GM18508 (cell line): ENCODE measurements at regions not wholly inside any gene's neighbourhood (a gene's known extent, or its start where the extent isn't known, plus 50 kb on each side); places are given as distances from the start of the nearest gene placed in this dataset.
A peak's percentile ranks its signal among the peaks of the same experiment; 100 is the strongest.
"Not testable (repeated sequence)": the region's sequence is repeated elsewhere in the genome, so short reads cannot be mapped to it uniquely, and the experiment has no call there.

Experiments
- ATAC-seq: cut with Tn5 transposase; IDR thresholded peaks from one replicate; pipeline ENCODE4 v1.9.1; 2021; ENCODE audit warnings: moderate number of reproducible peaks; ENCODE audit not compliant: insufficient read depth, unreplicated experiment

DNA sequence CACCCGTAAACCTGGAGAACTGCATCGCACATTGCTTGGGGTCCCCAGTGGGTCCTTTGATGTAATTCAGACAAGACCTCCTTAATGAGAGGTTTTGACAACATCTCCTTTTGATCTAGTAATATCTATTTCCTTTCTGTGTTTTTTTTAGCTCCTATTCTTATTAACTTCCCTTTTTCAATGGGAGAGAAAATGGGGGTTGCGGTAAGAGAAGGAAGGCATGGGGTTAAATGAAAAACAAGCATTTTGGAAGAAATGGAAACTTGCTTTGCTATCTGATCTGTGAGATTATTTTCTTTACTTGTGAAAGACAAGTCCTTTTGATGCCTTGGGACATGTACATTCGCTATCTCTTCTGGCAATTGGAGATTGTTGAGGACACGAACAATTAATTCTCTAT is 418.6 kb upstream of the MAN1A1 start:
- no peak for ATAC-seq

DNA sequence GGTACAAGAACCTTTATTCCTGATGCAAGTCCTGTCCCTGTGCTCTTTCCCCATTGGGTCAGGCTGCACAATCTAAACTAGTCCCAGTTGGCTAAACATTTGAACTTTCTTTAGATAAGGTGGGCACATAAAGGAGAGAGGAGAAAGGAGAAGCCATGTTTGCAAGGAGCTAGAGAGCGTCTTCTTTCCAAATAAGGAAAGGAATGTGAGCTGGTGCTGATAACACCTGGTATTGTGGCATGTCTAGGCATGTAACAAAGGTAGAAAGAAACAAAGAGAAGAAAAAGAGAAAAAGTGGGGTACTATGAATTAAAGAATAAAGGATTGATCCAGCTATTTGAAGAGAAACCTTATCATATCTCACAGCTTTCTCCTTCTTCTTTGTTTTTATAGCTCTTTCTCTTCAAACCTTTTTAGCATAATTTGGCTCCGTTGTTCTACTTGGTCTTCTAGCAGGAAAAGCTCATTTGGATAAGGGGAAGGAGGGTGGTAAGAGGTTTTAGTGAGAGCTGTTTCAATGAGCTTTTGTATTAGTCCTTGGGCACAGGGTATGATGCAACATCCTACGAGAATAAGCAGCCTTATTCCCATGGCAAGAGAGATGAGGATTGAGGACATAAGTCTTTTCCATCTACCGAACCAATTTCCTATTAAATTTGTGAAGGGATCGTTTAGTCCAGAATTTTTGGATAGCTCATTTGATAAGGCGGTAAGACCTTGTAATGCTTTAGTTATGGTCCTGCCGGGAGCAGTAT is 415.5 kb upstream of the MAN1A1 start:
- ATAC-seq, result no peak

DNA sequence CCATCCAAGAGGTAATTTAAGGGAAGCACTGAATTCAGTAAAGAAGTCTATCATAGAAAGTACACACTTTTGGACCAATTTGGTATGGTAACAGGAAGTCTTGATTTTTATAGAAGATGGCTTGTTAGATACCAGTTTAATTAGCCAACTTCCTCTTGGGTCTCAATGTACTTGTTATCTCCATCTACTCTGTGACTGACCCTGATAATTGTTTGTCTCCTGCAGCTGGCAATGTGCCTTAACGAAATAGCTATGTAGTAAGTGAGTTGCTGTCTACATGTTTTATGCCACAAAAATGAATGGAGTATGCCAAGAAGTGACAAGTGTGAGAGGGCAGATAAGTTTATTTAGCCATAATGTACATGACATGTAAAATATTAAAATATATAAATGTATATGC is 410.5 kb upstream of the MAN1A1 start:
- ATAC-seq, result no peak

DNA sequence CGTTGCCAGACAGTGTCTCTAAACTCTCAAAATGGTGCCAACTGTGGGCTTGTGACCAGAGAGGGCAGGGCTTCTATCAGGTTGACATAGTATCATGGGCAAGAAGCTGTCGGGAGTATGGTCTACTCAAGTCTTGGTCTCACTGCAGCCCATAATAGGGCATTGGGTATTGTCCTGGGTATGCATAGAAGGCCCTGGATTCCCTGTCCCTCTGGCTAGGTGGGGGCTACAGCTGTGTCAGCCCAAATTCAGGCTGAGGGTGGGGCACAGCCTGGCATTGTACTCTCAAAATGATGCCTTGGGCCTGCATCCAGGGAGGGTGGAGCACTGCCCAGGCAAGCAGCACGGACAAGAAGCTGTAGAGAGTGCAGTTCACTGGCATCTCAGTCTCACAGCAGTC is 408.8 kb upstream of the MAN1A1 start:
- ATAC-seq, result no peak

DNA sequence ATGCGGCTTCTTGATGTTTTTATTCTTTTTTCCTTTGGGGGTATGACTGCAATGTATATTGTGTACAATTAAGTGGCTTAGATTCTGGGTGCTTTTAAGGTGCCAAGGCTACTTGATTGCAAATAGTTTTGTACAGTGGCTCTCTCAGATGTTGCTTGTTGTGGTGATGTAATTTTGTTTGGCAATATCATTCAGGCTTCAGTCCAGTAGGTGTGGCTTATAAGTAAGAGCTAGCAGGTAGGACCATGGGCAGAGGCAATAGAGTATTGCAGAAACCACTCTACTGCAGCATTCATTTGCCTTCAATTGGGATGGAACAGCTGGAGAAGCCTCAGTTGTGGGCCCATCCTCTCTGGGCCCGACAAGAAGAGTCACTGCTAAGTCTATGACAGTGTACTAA is 407.9 kb upstream of the MAN1A1 start:
- no peak for ATAC-seq

DNA sequence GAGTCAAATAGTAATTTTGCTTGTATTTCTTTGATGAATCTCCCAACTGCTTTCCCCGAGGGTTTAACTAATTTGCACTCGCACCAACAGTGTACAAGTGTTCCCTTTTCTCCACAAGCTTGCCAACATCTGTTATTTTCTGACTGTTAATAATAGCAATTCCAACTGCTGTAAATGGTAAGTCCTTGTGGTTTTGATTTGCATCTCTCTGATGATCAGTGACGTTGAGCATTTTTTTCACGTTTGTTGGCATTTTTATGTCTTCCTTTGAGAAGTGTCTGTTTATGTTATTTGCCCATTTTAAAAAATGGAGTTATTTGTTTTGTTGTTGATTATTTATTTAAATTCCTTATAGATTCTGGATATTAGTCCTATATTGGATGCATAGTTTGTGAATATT is 399.8 kb upstream of the MAN1A1 start:
- no peak for ATAC-seq

DNA sequence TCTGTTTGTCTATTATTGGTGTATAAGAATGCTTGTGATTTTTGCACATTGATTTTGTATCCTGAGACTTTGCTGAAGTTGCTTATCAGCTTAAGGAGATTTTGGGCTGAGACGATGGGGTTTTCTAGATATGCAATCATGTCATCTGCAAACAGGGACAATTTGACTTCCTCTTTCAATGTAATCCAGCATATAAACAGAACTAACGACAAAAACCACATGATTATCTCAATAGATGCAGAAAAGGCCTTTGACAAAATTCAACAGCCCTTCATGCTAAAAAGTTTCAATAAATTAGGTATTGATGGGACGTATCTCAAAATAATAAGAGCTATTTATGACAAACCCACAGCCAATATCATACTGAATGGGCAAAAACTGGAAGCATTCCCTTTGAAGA is 399.0 kb upstream of the MAN1A1 start:
- not testable (repeated sequence) for ATAC-seq

DNA sequence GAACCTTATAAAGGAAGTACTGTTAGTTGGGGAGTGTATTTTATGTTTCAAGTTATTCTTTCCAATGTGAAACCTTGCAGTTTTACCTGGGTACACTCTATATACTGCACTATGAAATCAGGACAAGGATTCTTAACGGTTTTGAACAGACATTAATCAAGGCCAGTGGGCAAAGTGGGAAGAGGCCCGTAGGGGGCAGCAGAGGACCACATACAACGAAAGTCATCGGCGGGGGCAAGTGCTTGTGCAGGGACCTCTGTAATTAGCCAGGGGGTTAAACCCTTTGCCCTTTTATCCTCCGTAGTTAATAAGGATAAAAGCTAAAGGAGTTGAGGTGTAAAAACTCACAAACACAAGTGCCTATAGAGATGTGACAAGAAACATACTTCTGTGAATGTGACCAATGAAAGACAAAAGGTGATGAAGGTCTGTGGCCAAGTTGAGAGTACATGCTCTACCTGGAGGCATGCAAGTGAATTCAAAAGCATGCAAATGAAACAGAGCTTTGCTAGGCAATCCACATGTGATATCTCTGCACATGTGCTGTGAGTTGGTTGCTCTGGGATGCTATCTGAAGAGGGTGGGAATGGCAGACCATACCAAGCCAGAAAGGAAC is 392.7 kb upstream of the MAN1A1 start:
- peak; percentile 88 for ATAC-seq

DNA sequence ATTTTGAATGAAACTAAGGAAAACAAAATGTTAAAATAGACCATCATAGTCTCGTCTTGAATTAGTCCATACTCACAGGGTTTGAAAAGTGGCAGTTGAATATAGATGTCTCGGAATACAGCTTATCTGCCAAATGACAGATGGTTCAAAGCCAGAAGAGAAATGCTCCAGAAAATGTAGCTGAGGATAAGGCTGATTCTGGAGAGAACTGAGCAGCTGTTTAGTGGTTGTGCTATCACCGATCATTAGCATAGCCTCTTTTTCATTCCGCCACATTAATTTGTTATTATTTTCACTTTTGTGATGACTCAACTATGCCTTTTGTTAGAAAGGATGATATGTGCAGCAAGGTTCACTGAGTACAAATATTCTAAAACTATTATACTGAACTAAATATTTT is 390.2 kb upstream of the MAN1A1 start:
- no peak for ATAC-seq

DNA sequence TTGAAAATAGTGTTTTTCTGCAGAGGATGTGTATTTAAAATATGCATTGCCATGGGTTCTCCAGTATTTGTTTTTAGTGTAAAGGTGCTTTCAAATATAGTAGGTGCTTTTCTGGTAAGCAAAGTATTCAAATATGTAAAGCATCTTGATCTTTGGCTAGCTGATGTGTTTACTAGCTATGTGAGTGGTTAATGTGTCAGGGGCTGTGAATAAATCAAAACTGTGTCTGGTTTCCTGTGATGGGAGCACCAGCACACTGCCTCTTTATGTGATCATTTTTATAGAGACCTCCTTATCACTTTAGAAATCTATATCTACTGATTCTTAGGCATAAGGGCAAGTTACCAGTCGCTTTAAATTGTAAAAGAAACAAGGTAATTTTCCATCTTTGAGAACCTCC is 388.9 kb upstream of the MAN1A1 start:
- no peak for ATAC-seq

DNA sequence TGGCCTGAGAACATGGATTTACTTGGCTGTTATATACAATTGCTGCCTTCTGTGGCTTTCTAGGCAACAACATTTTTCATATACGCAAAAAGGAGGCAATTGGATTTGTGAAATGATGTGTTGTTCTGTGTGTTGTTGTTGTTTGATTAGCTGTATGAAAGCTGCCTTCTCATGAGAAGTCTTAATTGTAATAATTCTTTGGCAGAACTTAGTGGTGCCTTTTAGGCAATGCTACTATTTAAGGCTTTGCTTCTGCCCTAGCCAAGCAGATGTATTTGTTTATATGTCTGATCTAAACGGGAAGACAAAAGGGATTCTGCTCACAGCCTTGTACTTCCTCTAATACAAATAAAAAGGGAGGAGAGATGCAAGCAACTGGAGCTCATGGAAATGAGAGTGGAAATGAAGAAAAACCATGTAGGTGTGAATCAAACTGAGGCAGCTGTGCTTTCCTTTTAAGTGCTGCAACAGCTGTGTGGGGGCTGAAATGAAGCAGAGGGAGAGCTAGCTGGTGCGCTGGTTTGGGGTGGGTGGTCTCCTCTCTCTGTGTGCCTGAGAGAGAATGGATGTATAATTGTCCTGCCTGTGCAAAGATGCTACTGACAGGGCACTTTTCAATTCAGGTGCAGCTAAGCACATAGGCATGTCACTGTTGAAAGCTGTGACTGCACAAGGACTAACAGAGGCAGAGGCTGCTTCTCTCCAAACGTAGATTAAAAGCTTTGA is 386.9 kb upstream of the MAN1A1 start:
- no peak for ATAC-seq

DNA sequence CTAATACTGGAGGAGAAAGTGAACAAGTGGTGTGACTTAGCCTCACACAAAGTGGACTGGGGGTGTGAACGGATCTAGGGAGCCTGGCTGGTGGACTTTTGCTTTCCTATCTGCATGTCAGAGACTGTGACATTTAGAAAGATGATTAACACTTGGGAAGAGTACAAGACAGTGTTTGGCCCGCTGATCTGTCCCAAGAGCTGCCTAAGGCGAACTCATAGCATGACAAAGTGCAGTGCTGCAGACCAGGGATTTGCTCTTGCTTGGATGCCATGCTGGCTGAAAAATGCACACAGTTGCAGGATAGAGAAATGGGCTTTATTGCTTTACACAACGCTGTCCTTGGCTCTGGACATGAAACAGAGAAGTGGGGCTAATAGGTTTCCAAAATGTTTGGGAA is 386.0 kb upstream of the MAN1A1 start:
- no peak for ATAC-seq

DNA sequence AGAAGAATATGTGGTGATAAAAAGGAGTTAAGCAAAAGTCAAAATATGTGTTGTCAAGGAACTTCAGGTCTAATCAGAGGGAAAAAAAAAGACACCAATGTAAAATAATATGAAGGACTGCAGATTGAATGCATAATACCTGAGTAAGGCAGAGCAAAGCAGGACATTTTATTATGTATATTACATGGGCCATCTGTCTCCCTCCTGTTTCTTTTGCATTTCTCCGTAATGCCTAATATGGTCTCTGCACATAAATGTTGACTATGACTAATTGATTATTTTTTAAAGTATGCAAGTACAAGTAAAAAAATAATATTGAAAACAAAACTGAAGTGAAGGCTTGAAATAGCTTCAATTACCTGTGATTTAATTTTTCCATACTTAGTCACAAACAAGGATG is 384.7 kb upstream of the MAN1A1 start:
- no peak for ATAC-seq

DNA sequence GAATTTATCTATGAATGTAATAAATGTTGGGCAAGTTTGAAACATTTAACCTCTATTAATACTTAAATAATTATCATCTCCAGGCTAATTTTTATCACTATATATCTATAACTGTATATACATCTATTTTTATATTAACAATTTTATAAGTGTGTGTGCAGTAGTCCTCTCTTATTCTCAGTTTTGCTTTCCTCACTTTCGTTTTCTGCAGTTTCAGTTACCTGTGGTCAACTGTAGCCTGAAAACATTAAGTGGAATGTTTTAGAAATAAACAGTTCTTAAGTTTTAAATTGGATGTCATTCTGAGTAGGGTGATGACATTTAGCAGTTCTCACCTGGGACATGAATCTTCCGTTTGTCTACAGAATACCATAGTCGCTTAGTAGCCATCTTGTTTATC is 379.4 kb upstream of the MAN1A1 start:
- peak; percentile 63 for ATAC-seq

DNA sequence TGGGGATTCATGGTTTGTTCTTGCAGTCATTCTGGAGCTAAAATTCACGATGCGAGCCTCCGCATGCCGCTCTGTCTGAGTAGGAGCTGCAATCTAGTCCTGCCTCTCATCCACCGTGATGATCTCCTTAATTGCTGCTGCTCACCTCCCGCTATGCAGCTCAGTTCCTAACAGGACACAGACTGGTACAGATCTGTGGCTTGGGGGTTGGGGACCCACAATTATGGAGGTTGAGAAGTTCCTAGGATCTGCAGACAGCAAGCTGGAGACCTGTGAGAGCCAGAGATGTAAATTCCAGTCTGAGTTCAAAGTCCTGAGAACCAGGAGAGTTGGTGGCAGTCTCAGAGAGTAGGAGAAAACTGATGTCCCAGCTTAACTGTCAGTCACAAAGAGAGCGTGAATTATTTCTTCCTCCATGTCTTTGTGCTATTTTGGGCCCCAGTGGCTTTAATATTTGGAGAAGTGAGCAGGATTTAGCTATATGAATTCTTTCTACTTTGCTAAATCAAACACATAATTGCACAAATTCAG is 378.7 kb upstream of the MAN1A1 start:
- no peak for ATAC-seq

DNA sequence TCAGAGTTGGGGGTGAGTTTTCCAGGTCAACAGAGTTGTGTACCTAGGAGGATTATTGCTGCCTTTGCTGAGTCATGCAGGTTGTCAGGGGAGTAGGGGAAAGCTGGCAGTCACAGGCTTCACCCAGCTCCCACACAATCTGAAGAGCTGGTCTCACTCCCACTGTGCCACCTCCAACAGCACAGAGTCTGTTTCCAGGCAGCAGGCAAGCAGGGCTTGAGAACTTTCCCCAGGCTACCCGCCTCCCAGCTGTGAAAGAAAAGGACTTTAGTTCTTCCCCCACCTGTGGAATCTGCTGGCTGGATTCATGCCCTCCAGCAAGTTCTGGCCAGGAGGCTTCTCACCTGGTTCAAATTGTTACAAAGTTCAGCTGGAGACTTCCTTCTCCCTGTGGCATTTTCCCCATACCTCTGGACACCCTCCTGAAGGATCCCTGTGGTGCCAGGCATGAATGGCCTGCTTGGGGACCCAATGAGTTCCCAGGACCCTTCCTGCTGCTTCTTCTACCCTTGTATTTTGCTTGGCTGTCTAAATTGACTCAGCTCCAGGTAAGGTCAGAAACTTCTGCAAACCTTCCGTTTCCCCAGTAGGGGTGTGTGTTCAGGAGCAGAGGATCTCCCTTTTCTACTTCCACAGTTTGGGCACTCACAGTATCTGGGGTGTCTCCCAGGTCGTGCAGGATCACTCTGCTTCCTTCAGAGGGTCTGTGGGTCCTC is 378.1 kb upstream of the MAN1A1 start:
- no peak for ATAC-seq

DNA sequence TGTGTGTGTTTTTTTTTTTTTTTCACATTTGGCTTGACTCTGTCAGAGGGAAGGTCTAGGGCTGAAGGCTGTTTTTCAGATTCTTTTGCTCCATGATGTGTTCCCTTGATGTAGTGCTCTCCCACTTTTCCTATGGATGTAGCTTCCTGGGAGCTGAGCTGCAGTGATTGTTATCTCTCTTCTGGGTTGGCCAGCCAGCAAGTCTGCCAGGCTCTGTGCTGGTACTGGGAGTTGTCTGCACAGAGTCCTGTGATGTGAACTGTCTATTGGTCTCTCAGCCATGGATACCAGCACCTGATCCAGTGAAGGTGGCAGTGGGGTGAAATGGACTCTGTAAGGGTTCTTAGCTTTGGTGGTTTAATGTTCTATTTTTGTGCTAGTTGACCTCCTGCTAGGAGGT is 377.4 kb upstream of the MAN1A1 start:
- not testable (repeated sequence) for ATAC-seq

DNA sequence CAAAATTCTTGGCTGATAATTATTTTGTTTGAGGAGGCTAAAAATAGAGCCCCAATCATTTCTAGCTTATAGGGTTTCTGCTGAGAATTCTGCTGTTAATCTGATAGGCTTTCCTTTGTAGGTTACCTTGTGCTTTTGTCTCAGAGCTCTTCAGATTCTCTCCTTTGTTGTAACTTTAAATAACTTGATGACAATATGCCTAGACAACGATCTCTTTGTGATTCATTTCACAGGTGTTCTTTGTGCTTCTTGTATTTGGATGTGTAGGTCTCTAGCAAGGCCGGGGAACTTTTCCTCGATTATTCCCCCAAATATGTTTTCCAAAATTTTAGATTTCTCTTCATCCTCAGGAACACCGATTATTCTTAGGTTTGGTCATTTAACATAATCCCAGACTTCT is 376.5 kb upstream of the MAN1A1 start:
- ATAC-seq, result no peak

DNA sequence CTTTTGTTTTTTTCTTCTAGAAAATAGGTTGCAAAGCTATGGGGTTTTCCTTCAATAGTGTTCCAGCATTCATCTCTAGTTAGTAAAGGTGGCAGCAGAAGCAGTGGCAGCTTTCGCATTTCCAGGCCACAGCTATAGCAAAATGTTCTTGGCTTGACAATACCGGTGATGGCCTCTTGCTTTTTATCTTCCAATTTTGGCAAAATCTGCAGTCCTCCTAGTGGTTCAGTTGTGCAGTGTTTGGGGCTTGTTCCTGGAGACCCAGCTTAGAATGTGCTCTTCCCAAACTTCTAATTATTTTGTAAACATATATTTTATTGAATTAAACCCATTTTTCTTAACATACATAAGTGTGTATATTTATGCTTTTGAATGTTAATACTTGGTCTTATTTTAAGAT is 370.6 kb upstream of the MAN1A1 start:
- ATAC-seq, result no peak

DNA sequence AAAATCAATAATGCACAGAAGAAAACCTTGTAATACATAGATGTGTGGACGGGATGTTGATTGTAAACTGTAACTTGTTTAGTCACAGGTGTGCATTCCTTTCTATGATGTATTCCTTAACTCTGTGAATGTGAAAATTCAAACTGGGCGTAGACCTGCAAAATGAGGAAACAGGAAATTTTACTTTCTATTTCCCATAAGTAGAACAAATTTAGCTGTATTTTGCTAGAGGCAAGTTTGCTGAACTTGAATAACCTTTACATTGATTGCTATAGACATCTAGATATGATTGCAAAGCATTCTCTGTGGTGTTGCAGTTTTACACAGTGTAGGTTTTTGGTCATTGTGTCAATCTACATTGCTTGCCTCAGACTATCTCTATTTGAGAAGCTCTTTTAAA is 368.4 kb upstream of the MAN1A1 start:
- ATAC-seq, result no peak
